ENCODE measurements at regions not wholly inside any gene's neighbourhood (a gene's known extent, or its start where the extent isn't known, plus 50 kb on each side); places are given as distances from the start of the nearest gene placed in this dataset.

DNA sequence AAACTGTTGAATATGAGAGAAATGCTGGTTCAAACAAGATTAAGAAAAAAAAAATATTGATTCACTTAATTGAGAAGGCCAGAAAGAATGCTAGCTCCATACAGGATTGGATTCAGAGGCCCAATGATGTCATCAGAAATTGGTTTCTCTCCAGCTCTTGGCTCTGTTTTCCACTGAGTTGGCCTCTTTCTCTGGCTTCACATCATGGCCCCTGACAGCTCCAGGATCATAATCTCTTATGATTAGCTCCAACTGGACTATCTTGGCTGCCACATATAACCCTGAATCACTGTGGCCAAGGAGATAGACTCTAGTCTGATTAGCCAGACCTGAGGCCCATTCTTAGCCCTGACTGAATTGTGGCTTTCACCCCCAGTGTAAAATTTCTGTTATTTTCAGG is 244.7 kb upstream of the GRAMD2B start:
- TF ChIP-seq SUZ12 (IDR thresholded peaks at IDR 0.05; ENCODE audit: extremely low read depth, insufficient read depth, insufficient read length) (no peak), YY1 (IDR thresholded peaks at IDR 0.05; ENCODE audit: insufficient read depth, insufficient read length) (no peak)
